NB4 (cell line): ENCODE measurements at regions not wholly inside any gene's neighbourhood (a gene's known extent, or its start where the extent isn't known, plus 50 kb on each side); places are given as distances from the start of the nearest gene placed in this dataset.
"Not testable (repeated sequence)": the region's sequence is repeated elsewhere in the genome, so short reads cannot be mapped to it uniquely, and the experiment has no call there.

ENCODE experiments used
- DNase-seq: peaks from one replicate; pipeline ENCODE4 v3.0.0; 2010; ENCODE audit warnings: low read depth
- H3K4me3 ChIP-seq: one replicate; pipeline ENCODE4 v1.5.1; 2011; ENCODE audit warnings: mild to moderate bottlenecking, low read depth, low read length, moderate library complexity
- CTCF ChIP-seq: IDR thresholded peaks from one replicate; pipeline ENCODE4 v1.5.1; 2012; ENCODE audit warnings: low read depth, low read length
- MAX ChIP-seq: IDR thresholded peaks from 2 replicates; pipeline ENCODE4 v1.6.1; 2011; ENCODE audit warnings: low read depth, low read length
- MYC ChIP-seq: IDR thresholded peaks from 2 replicates; pipeline ENCODE4 v1.6.1; 2011; ENCODE audit warnings: low read depth, low read length
- POLR2A ChIP-seq: IDR thresholded peaks from 2 replicates; pipeline ENCODE4 v1.6.1; 2011; ENCODE audit warnings: mild to moderate bottlenecking; ENCODE audit not compliant: insufficient read length; ENCODE audit errors: extremely low read depth

- DNase-seq, result peak; percentile 15
- H3K4me3 ChIP-seq, result no peak overlapping the region
- TF ChIP-seq POLR2A (no peak), MYC (no peak), CTCF (no peak), MAX (no peak)
Measured at GRCh38 chr11:59028105-59028504, 58.0 kb upstream of the GLYATL1B start.

- DNase-seq, result no peak
- TF ChIP-seq CTCF (no peak), POLR2A (no peak), MYC (no peak), MAX (no peak)
- no peak overlapping the region for H3K4me3 ChIP-seq
Measured at GRCh38 chr11:59029366-59029889, 56.7 kb upstream of the GLYATL1B start.

GRCh38 chr11:59030037-59030436, 56.1 kb upstream of the GLYATL1B start:
- H3K4me3 ChIP-seq, result no peak overlapping the region
- no peak for DNase-seq
- TF ChIP-seq MAX, result no peak
- no peak for TF ChIP-seq MYC
- TF ChIP-seq POLR2A, result no peak
- TF ChIP-seq CTCF, result no peak

GRCh38 chr11:59031746-59032145, 54.4 kb upstream of the GLYATL1B start:
- DNase-seq, H3K4me3 ChIP-seq: not testable (repeated sequence)
